NCI-H128 (cell line): ENCODE measurements at regions not wholly inside any gene's neighbourhood (a gene's known extent, or its start where the extent isn't known, plus 50 kb on each side); places are given as distances from the start of the nearest gene placed in this dataset.
A peak's percentile ranks its signal among the peaks of the same experiment; 100 is the strongest.

Source experiments
- DNase-seq: peaks from one replicate; lab custom pipeline; 2025; ENCODE audit not compliant: unreplicated experiment; lab: John Stamatoyannopoulos, UW

- no peak for DNase-seq
These were observed 61.7 kb upstream of the PPP2R2B start for GRCh38 chr5:146940295-146940694.

- DNase-seq = no peak
These were observed 65.5 kb upstream of the PPP2R2B start for GRCh38 chr5:146944019-146944418.

- no peak for DNase-seq
These were observed 66.4 kb upstream of the PPP2R2B start for GRCh38 chr5:146944764-146945616.

- no peak for DNase-seq
These were observed 67.1 kb upstream of the PPP2R2B start for GRCh38 chr5:146945617-146946084.

GRCh38 chr5:146947181-146947941 lies 68.8 kb upstream of the PPP2R2B start:
- no peak for DNase-seq

GRCh38 chr5:146948666-146949065 lies 70.1 kb upstream of the PPP2R2B start:
- DNase-seq = no peak

- no peak for DNase-seq
These were observed 73.6 kb upstream of the PPP2R2B start for GRCh38 chr5:146952168-146952567.

GRCh38 chr5:146956217-146956616 lies 77.7 kb upstream of the PPP2R2B start:
- DNase-seq = no peak

- no peak for DNase-seq
These were observed 80.8 kb upstream of the PPP2R2B start for GRCh38 chr5:146959360-146959759.

- no peak for DNase-seq
These were observed 84.3 kb upstream of the PPP2R2B start for GRCh38 chr5:146962801-146963355.

- peak; percentile 25 for DNase-seq
These were observed 87.5 kb upstream of the PPP2R2B start for GRCh38 chr5:146965761-146966659.

GRCh38 chr5:146967646-146968045 lies 89.1 kb upstream of the PPP2R2B start:
- no peak for DNase-seq

GRCh38 chr5:146971401-146971800 lies 92.8 kb upstream of the PPP2R2B start:
- DNase-seq = no peak

GRCh38 chr5:146986469-146986868 lies 107.9 kb upstream of the PPP2R2B start:
- no peak for DNase-seq

GRCh38 chr5:146993876-146994530 lies 115.4 kb upstream of the PPP2R2B start:
- no peak for DNase-seq

GRCh38 chr5:146995878-146996277 lies 117.3 kb upstream of the PPP2R2B start:
- DNase-seq = no peak

GRCh38 chr5:147015405-147015804 lies 136.8 kb upstream of the PPP2R2B start:
- no peak for DNase-seq

- no peak for DNase-seq
These were observed 138.6 kb upstream of the PPP2R2B start for GRCh38 chr5:147017191-147017590.

- no peak for DNase-seq
These were observed 139.1 kb upstream of the PPP2R2B start for GRCh38 chr5:147017621-147018020.

- no peak for DNase-seq
These were observed 140.3 kb upstream of the PPP2R2B start for GRCh38 chr5:147018812-147019211.
